ENCODE measurements at regions not wholly inside any gene's neighbourhood (a gene's known extent, or its start where the extent isn't known, plus 50 kb on each side); places are given as distances from the start of the nearest gene placed in this dataset.

GRCh38 chr12:130063866-130064265 is 98.4 kb upstream of the FZD10 start:
- TF ChIP-seq POLR2A (IDR thresholded peaks at IDR 0.05; ENCODE audit: low read depth, low read length) (no peak), TAF1 (IDR thresholded peaks at IDR 0.05; ENCODE audit: borderline replicate concordance, low read depth, low read length) (no peak)
